HepG2 (cell line): ENCODE measurements at regions not wholly inside any gene's neighbourhood (a gene's known extent, or its start where the extent isn't known, plus 50 kb on each side); places are given as distances from the start of the nearest gene placed in this dataset.

Source experiments
- ATAC-seq: fragments of 200-7000 bp; cut with Tn5 transposase; 3 replicates; pipeline ENCODE4 v1.9.1; 2020; ENCODE audit warnings: mild to moderate bottlenecking, moderate library complexity
- BruUV-seq: library from RNA; stranded (reverse); fragments of 400-500 nt; replicated peaks from 2 replicates; lab custom pipeline; 2021; lab: Mats Ljungman, UMichigan
- CTCF ChIA-PET: fragments of 300-600 bp; formaldehyde crosslinking; extraction: SDS; loops from one replicate; lab custom pipeline; 2021; ENCODE audit warnings: low total read pairs, inconsistent platforms, low intra/inter-chr PET ratio; lab: Yijun Ruan, JAX
- POLR2A ChIA-PET: fragments of 350-600 bp; sonication (Branson Sonifier 250); formaldehyde crosslinking; loops from one replicate; lab custom pipeline; 2020; ENCODE audit warnings: antibody characterized with exemption, inconsistent platforms; lab: Yijun Ruan, JAX
- DNase-seq: peaks from one replicate; pipeline ENCODE4 v3.0.0-alpha.2; 2015; ENCODE audit warnings: low spot score
- FAIRE-seq: peaks from 3 replicates; lab custom pipeline; 2011; peaks lifted over from hg19 to GRCh38; lab: Jason Lieb, UNC
- H2AFZ ChIP-seq: one replicate; pipeline ENCODE4 v1.6.1; 2011; ENCODE audit warnings: low read length, inconsistent platforms
- H3K27ac ChIP-seq: fragments of 300-600 bp; 3 replicates; pipeline ENCODE4 v1.8.0; 2011; ENCODE audit warnings: mixed run types, mild to moderate bottlenecking, mixed read lengths, low read length, inconsistent platforms; ENCODE audit not compliant: insufficient read depth; ENCODE audit errors: extremely low read length
- H3K27me3 ChIP-seq, 2 experiments: fragments of 200-600 bp in 1 of 2; 2 replicates in 1 of 2; 3 replicates in 1 of 2; pipeline versions ENCODE4 v1.6.0 to v1.8.0; 2011; ENCODE audit warnings: low read length in 2 of 2, mild to moderate bottlenecking in 2 of 2, moderate library complexity in 2 of 2, inconsistent platforms in 1 of 2; ENCODE audit not compliant: insufficient read depth in 2 of 2, control insufficient read depth in 1 of 2
- H3K36me3 ChIP-seq, 2 experiments: fragments of 200-600 bp in 1 of 2; replicated peaks in 1 of 2; 2 replicates in 1 of 2; 3 replicates in 1 of 2; pipeline versions ENCODE4 v1.5.1 to v1.8.0; 2011; ENCODE audit warnings: low read length in 2 of 2, inconsistent platforms in 1 of 2; ENCODE audit not compliant: insufficient read depth in 2 of 2, control insufficient read depth in 1 of 2
- H3K4me1 ChIP-seq: 2 replicates; pipeline ENCODE4 v1.5.1; 2012; ENCODE audit warnings: low read length, inconsistent platforms; ENCODE audit not compliant: insufficient read depth
- H3K4me2 ChIP-seq: 2 replicates; pipeline ENCODE4 v1.6.0; 2011; ENCODE audit warnings: low read depth, low read length, inconsistent platforms
- H3K4me3 ChIP-seq, 3 experiments: fragments of 200-600 bp in 1 of 3; sonication (generic), shearing (Covaris generic) in 1 of 3; replicated peaks in 1 of 3; 2 replicates each; pipeline ENCODE4 v1.5.1; 2011 to 2016; ENCODE audit warnings: low read length in 3 of 3, inconsistent platforms in 2 of 3, low read depth in 2 of 3, mild to moderate bottlenecking in 2 of 3, control low read depth in 1 of 3, mixed read lengths in 1 of 3; ENCODE audit not compliant: insufficient read depth in 1 of 3
- H3K79me2 ChIP-seq: one replicate; pipeline ENCODE4 v1.6.1; 2011; ENCODE audit warnings: low read length, inconsistent platforms; ENCODE audit not compliant: insufficient read depth
- H3K9ac ChIP-seq: 2 replicates; pipeline ENCODE4 v1.6.0; 2011; ENCODE audit warnings: mild to moderate bottlenecking, low read depth, low read length, inconsistent platforms; ENCODE audit not compliant: insufficient read depth
- H3K9me3 ChIP-seq: 2 replicates; pipeline ENCODE4 v1.5.1; 2012; ENCODE audit warnings: mild to moderate bottlenecking, low read length
- H4K20me1 ChIP-seq: 2 replicates; pipeline ENCODE4 v1.6.0; 2011; ENCODE audit warnings: inconsistent platforms, mild to moderate bottlenecking, low read length, moderate library complexity; ENCODE audit not compliant: insufficient read depth
- ERF ChIP-seq: IDR thresholded peaks from 2 replicates; pipeline ENCODE4 v1.6.1; 2018; ENCODE audit warnings: missing biosample characterization, missing genetic modification reagents
- ISL2 ChIP-seq: sonication (generic); formaldehyde crosslinking; IDR thresholded peaks from 2 replicates; pipeline ENCODE4 v1.5.0; 2020; ENCODE audit warnings: missing genetic modification reagents
- KLF13 ChIP-seq: sonication (generic); formaldehyde crosslinking; IDR thresholded peaks from 2 replicates; pipeline ENCODE4 v1.4.0; 2020; ENCODE audit warnings: mild to moderate bottlenecking, missing genetic modification reagents
- POGK ChIP-seq: sonication (generic); formaldehyde crosslinking; conservative IDR thresholded peaks from 2 replicates; pipeline ENCODE4 v1.8.0; 2022; ENCODE audit warnings: mild to moderate bottlenecking, moderate library complexity, missing genetic modification reagents
- SRY ChIP-seq: sonication (generic); formaldehyde crosslinking; IDR thresholded peaks from 2 replicates; pipeline ENCODE4 v1.8.0; 2022; ENCODE audit warnings: mild to moderate bottlenecking, missing genetic modification reagents
- ZBTB20 ChIP-seq: sonication (generic); formaldehyde crosslinking; IDR thresholded peaks from 2 replicates; pipeline ENCODE4 v1.8.1; 2023; ENCODE audit warnings: missing genetic modification reagents, low read depth, mild to moderate bottlenecking, borderline replicate concordance
- ZNF263 ChIP-seq: sonication (generic); formaldehyde crosslinking; IDR thresholded peaks from 2 replicates; pipeline ENCODE4 v1.4.0; 2020; ENCODE audit warnings: missing genetic modification reagents
- ZNF574 ChIP-seq: sonication (generic); formaldehyde crosslinking; IDR thresholded peaks from 2 replicates; pipeline ENCODE4 v1.4.0; 2020; ENCODE audit warnings: missing genetic modification reagents
- WGBS: methylation state at CpG from one replicate; pipeline ENCODE4 v1.1.6; 2017; ENCODE audit warnings: low lambda C conversion rate; 5-methylcytosine and 5-hydroxymethylcytosine counted together
- in situ Hi-C: cut with HindIII; loops from 2 replicates; pipeline ENCODE4 v1.10.0; 2017; ENCODE audit warnings: low pct_unique_long_range_greater_than_20kb; ENCODE audit not compliant: extremely low pct_ligation_motif_present
- intact Hi-C: fragments of 100-400 bp; cut with micrococcal nuclease; formaldehyde crosslinking; loops from one replicate; pipeline ENCODE4 v1.10.0; 2022; ENCODE audit not compliant: unreplicated experiment
- TF ChIP-seq, protein P1 (sequence below): sonication (generic); formaldehyde crosslinking; IDR thresholded peaks from 2 replicates; pipeline ENCODE4 v1.4.0; 2020; ENCODE audit warnings: missing genetic modification reagents, borderline replicate concordance

GRCh38 chr6:139475241-139475640 is 100.8 kb upstream of the CITED2 start:
- intact Hi-C loops, result no loop called here
- 75% methylated on average over 5 of the region's 5 CpGs for WGBS
- CTCF ChIA-PET, result no interaction called here

More at GRCh38 chr6:139475241-139475640, 100.8 kb upstream of the CITED2 start:
- Histone ChIP-seq H4K20me1 (no peaks in the 10 kb centered on the region), H3K27me3 (peaks cover 0 to 4% of the 10 kb centered on the region in 2 experiments; a peak in 2 of 5 replicates), H3K9ac (no peak overlapping the region), H3K4me2 (no peak overlapping the region), H3K4me1 (peaks cover 49% of the 10 kb centered on the region), H2AFZ (no peak overlapping the region), H3K9me3 (no peaks in the 10 kb centered on the region), H3K4me3 (no peak overlapping the region), H3K36me3 (no peaks in the 10 kb centered on the region)
- no TSS peak for BruUV-seq
- DNase-seq (no peak), FAIRE-seq (no peak), ATAC-seq (no peak)
- POLR2A ChIA-PET, result no interaction called here
- TF ChIP-seq ZBTB20 (CRISPR knock-in tag) (no peak), KLF13 (CRISPR knock-in tag) (no peak), ERF (no peak), ZNF263 (CRISPR knock-in tag) (no peak), ISL2 (CRISPR knock-in tag) (no peak), POGK (CRISPR knock-in tag) (no peak), ZNF574 (CRISPR knock-in tag) (no peak), SRY (CRISPR knock-in tag) (no peak)
- TF ChIP-seq, protein P1, sequence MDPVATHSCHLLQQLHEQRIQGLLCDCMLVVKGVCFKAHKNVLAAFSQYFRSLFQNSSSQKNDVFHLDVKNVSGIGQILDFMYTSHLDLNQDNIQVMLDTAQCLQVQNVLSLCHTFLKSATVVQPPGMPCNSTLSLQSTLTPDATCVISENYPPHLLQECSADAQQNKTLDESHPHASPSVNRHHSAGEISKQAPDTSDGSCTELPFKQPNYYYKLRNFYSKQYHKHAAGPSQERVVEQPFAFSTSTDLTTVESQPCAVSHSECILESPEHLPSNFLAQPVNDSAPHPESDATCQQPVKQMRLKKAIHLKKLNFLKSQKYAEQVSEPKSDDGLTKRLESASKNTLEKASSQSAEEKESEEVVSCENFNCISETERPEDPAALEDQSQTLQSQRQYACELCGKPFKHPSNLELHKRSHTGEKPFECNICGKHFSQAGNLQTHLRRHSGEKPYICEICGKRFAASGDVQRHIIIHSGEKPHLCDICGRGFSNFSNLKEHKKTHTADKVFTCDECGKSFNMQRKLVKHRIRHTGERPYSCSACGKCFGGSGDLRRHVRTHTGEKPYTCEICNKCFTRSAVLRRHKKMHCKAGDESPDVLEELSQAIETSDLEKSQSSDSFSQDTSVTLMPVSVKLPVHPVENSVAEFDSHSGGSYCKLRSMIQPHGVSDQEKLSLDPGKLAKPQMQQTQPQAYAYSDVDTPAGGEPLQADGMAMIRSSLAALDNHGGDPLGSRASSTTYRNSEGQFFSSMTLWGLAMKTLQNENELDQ (CRISPR knock-in tag), result no peak
- TF ChIP-seq, all 625 proteins: peak for 0
- Histone ChIP-seq H3K79me2 (no peaks in the 10 kb centered on the region), H3K27ac (no peak overlapping the region)
- in situ Hi-C loops, result no loop called here
